ENCODE measurements at regions not wholly inside any gene's neighbourhood (a gene's known extent, or its start where the extent isn't known, plus 50 kb on each side); places are given as distances from the start of the nearest gene placed in this dataset.
"Not testable (repeated sequence)": the region's sequence is repeated elsewhere in the genome, so short reads cannot be mapped to it uniquely, and the experiment has no call there.

- Mint-ChIP-seq H3K27me3 (peaks cover 9% of the 10 kb centered on the region), H3K36me3 (ENCODE audit: low read depth) (no peaks in the 10 kb centered on the region), H3K4me1 (ENCODE audit: low read depth) (no peaks in the 10 kb centered on the region), H3K27ac (no peak overlapping the region), H3K9me3 (no peaks in the 10 kb centered on the region), H3K4me3 (no peak overlapping the region)
Measured at GRCh38 chr10:131833446-131834080, 67.2 kb upstream of the PPP2R2D start.

- Mint-ChIP-seq H3K4me1 (ENCODE audit: low read depth) (no peaks in the 10 kb centered on the region), H3K36me3 (ENCODE audit: low read depth) (no peaks in the 10 kb centered on the region), H3K27ac (no peak overlapping the region), H3K9me3 (no peaks in the 10 kb centered on the region), H3K27me3 (peaks cover 6% of the 10 kb centered on the region), H3K4me3 (no peak overlapping the region)
Measured at GRCh38 chr10:131834152-131834810, 66.5 kb upstream of the PPP2R2D start.

- no peaks in the 10 kb centered on the region for H3K4me1 Mint-ChIP-seq (ENCODE audit: low read depth)
- H3K36me3 Mint-ChIP-seq (ENCODE audit: low read depth) = no peaks in the 10 kb centered on the region
- H3K4me3 Mint-ChIP-seq = no peak overlapping the region
- H3K9me3 Mint-ChIP-seq = no peaks in the 10 kb centered on the region
- H3K27me3 Mint-ChIP-seq = peaks cover 6% of the 10 kb centered on the region
- no peak overlapping the region for H3K27ac Mint-ChIP-seq
Measured at GRCh38 chr10:131838966-131839742, 61.7 kb upstream of the PPP2R2D start.

- H3K4me1 Mint-ChIP-seq (ENCODE audit: low read depth) = not testable (repeated sequence)
Measured at GRCh38 chr10:131839880-131840787, 60.7 kb upstream of the PPP2R2D start.

GRCh38 chr10:131840788-131841118 is 60.1 kb upstream of the PPP2R2D start:
- Mint-ChIP-seq H3K27ac (no peak overlapping the region), H3K36me3 (ENCODE audit: low read depth) (no peaks in the 10 kb centered on the region)

More at GRCh38 chr10:131839880-131840787, 60.7 kb upstream of the PPP2R2D start:
- H3K27me3 Mint-ChIP-seq; H3K9me3 Mint-ChIP-seq; H3K27ac Mint-ChIP-seq; H3K4me3 Mint-ChIP-seq; H3K36me3 Mint-ChIP-seq (ENCODE audit: low read depth): not testable (repeated sequence)

GRCh38 chr10:131841131-131841660 is 59.6 kb upstream of the PPP2R2D start:
- Mint-ChIP-seq H3K36me3 (ENCODE audit: low read depth) (no peaks in the 10 kb centered on the region), H3K27me3 (no peaks in the 10 kb centered on the region), H3K4me3 (no peak overlapping the region), H3K27ac (no peak overlapping the region), H3K9me3 (no peaks in the 10 kb centered on the region), H3K4me1 (ENCODE audit: low read depth) (no peaks in the 10 kb centered on the region)

More at GRCh38 chr10:131840788-131841118, 60.1 kb upstream of the PPP2R2D start:
- Mint-ChIP-seq H3K4me1 (ENCODE audit: low read depth) (no peaks in the 10 kb centered on the region), H3K9me3 (no peaks in the 10 kb centered on the region), H3K27me3 (no peaks in the 10 kb centered on the region), H3K4me3 (no peak overlapping the region)

- Mint-ChIP-seq H3K4me1 (ENCODE audit: low read depth) (no peaks in the 10 kb centered on the region), H3K27ac (no peak overlapping the region), H3K27me3 (no peaks in the 10 kb centered on the region), H3K4me3 (no peak overlapping the region), H3K36me3 (ENCODE audit: low read depth) (no peaks in the 10 kb centered on the region), H3K9me3 (no peaks in the 10 kb centered on the region)
Measured at GRCh38 chr10:131841661-131842139, 59.1 kb upstream of the PPP2R2D start.

- Mint-ChIP-seq H3K9me3 (no peaks in the 10 kb centered on the region), H3K4me3 (no peak overlapping the region), H3K36me3 (ENCODE audit: low read depth) (no peaks in the 10 kb centered on the region), H3K27me3 (no peaks in the 10 kb centered on the region), H3K4me1 (ENCODE audit: low read depth) (no peaks in the 10 kb centered on the region), H3K27ac (no peak overlapping the region)
Measured at GRCh38 chr10:131842351-131843088, 58.3 kb upstream of the PPP2R2D start.

GRCh38 chr10:131843089-131843595 is 57.7 kb upstream of the PPP2R2D start:
- no peaks in the 10 kb centered on the region for H3K4me1 Mint-ChIP-seq (ENCODE audit: low read depth)
- no peak overlapping the region for H3K27ac Mint-ChIP-seq
- H3K4me3 Mint-ChIP-seq = no peak overlapping the region
- no peaks in the 10 kb centered on the region for H3K27me3 Mint-ChIP-seq
- no peaks in the 10 kb centered on the region for H3K36me3 Mint-ChIP-seq (ENCODE audit: low read depth)
- H3K9me3 Mint-ChIP-seq = no peaks in the 10 kb centered on the region

- Mint-ChIP-seq H3K4me1 (ENCODE audit: low read depth) (no peaks in the 10 kb centered on the region), H3K4me3 (no peak overlapping the region), H3K27me3 (no peaks in the 10 kb centered on the region), H3K27ac (no peak overlapping the region), H3K9me3 (no peaks in the 10 kb centered on the region), H3K36me3 (ENCODE audit: low read depth) (no peaks in the 10 kb centered on the region)
Measured at GRCh38 chr10:131843881-131844284, 56.9 kb upstream of the PPP2R2D start.

- H3K36me3 Mint-ChIP-seq (ENCODE audit: low read depth) = no peaks in the 10 kb centered on the region
- no peak overlapping the region for H3K27ac Mint-ChIP-seq
- no peak overlapping the region for H3K4me3 Mint-ChIP-seq
- no peaks in the 10 kb centered on the region for H3K9me3 Mint-ChIP-seq
- H3K4me1 Mint-ChIP-seq (ENCODE audit: low read depth) = no peaks in the 10 kb centered on the region
- no peaks in the 10 kb centered on the region for H3K27me3 Mint-ChIP-seq
Measured at GRCh38 chr10:131844529-131845084, 56.2 kb upstream of the PPP2R2D start.

- no peak overlapping the region for H3K4me3 Mint-ChIP-seq
- H3K27ac Mint-ChIP-seq = no peak overlapping the region
- H3K4me1 Mint-ChIP-seq (ENCODE audit: low read depth) = no peaks in the 10 kb centered on the region
- H3K9me3 Mint-ChIP-seq = no peaks in the 10 kb centered on the region
- no peaks in the 10 kb centered on the region for H3K27me3 Mint-ChIP-seq
- H3K36me3 Mint-ChIP-seq (ENCODE audit: low read depth) = no peaks in the 10 kb centered on the region
Measured at GRCh38 chr10:131845505-131846239, 55.1 kb upstream of the PPP2R2D start.
